ENCODE measurements at regions not wholly inside any gene's neighbourhood (a gene's known extent, or its start where the extent isn't known, plus 50 kb on each side); places are given as distances from the start of the nearest gene placed in this dataset.

DNA sequence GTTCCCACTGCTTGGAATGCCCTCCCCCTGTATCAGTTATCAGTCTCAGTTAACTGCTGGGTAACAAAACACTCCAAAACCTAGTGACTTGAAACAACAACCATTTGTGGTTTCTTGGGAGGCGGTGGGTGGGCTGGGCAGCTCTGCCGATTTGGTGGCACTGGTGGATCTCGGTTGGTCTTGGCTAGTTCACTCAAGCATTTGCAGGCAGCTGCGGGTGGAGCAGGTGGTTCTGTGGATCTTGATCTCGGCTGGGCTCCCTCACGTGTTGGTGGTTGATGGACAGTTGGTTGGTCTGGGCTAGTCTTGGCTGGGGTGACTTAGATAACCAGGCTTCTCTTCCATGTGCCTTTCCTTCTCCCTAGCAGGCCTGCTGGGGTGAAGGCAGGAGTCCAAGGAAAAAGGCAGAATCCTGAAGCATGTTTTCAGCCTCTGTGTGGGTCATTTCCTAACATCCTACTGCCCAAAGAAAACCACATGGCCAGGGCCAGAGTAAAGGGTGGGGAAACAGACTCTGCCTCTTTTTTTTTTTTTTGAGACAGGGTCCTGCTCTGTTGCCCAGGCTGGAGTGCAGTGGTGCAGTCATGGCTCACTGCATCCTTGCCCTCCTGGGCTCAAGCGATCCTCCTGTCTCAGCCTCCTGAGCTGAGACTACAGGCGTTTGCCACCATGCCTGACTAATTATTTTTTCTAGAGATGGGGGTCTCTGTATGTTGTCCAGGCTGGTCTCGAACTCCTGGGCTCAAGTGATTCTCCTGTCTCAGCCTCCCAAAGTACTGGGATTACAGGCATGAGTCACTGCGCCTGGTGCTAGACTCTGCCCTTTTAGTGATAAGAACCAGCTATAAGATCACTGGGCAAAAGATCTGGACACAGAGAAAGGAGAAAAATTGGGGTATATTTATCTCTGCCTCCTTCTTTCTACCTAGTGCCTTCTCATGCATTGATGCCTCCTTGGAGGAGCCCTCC is 183.7 kb downstream of the RGS3 start:
- no peak overlapping the region for H3K4me3 Mint-ChIP-seq
- H3K27ac Mint-ChIP-seq, result peak overlapping the region in 1 of 9 donors; percentile 26
- H3K4me3 ChIP-seq (ENCODE audit: low read length), result no peak overlapping the region
- H3K27me3 ChIP-seq (ENCODE audit: control insufficient read depth in 2 of 2, insufficient read depth in 2 of 2, low read length in 2 of 2), result no peaks in the 10 kb centered on the region
- ChIA-PET CTCF (no interaction called here), POLR2A (no interaction called here)
- DNase-seq (no peak), ATAC-seq (no peak)
- intact Hi-C loops (cut with micrococcal nuclease), result no loop called here
- H3K27ac ChIP-seq (ENCODE audit: low read depth, low read length), result no peak overlapping the region
- H3K4me1 ChIP-seq (ENCODE audit: control insufficient read depth in 2 of 2, insufficient read depth in 2 of 2, low read length in 2 of 2), result no peaks in the 10 kb centered on the region
- no peaks in the 10 kb centered on the region for H3K36me3 Mint-ChIP-seq
- H3K9me3 Mint-ChIP-seq, result peaks cover 0 to 12% (median 2%) of the 10 kb centered on the region in 11 donors
- H3K36me3 ChIP-seq (ENCODE audit: control insufficient read depth in 2 of 3, insufficient read depth in 3 of 3, low read length in 3 of 3), result no peaks in the 10 kb centered on the region
- peaks cover 0 to 25% (median 11%) of the 10 kb centered on the region in 5 donors for H3K27me3 Mint-ChIP-seq
- H3K4me1 Mint-ChIP-seq, result peaks cover 0 to 6% (median 0%) of the 10 kb centered on the region in 7 donors
- no peaks in the 10 kb centered on the region for H3K9me3 ChIP-seq (ENCODE audit: control insufficient read depth in 2 of 3, low read length in 3 of 3)

DNA sequence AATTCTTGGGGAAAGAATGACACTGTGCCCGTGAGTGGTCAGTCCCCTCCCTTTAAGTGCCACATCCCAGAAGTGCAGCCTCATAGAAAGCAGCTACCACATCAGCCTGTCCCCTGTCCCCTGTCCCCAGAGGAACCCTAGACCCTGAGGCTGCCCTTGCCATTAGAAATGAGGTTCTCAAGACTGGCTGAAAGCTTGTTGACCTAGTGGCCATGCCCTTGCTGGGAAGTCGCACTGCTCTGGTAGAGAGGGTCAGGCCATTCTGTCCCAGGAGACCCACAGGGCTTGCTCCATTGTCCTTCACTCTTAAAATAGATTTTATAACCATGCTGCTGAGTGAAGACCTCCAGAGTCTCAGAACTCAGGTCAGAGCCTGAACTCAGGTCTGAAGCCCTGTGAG is 184.5 kb downstream of the RGS3 start:
- ATAC-seq (no peak), DNase-seq (no peak)
- no peaks in the 10 kb centered on the region for H3K36me3 ChIP-seq (ENCODE audit: control insufficient read depth in 2 of 3, insufficient read depth in 3 of 3, low read length in 3 of 3)
- H3K4me3 ChIP-seq (ENCODE audit: low read length), result no peak overlapping the region
- no peaks in the 10 kb centered on the region for H3K9me3 ChIP-seq (ENCODE audit: control insufficient read depth in 2 of 3, low read length in 3 of 3)
- ChIA-PET POLR2A (no interaction called here), CTCF (interaction anchor here (0.6 kb wide), 1 partner anchor 89 kb away, joined by 3 read pairs; no protein-coding TSS in a partner anchor)
- intact Hi-C loops (cut with micrococcal nuclease), result no loop called here
- H3K27ac ChIP-seq (ENCODE audit: low read depth, low read length), result no peak overlapping the region
- peaks cover 0 to 6% (median 0%) of the 10 kb centered on the region in 7 donors for H3K4me1 Mint-ChIP-seq
- H3K27me3 Mint-ChIP-seq, result peaks cover 0 to 19% (median 11%) of the 10 kb centered on the region in 5 donors
- no peaks in the 10 kb centered on the region for H3K36me3 Mint-ChIP-seq
- H3K4me3 Mint-ChIP-seq, result no peak overlapping the region
- no peaks in the 10 kb centered on the region for H3K27me3 ChIP-seq (ENCODE audit: control insufficient read depth in 2 of 2, insufficient read depth in 2 of 2, low read length in 2 of 2)
- H3K9me3 Mint-ChIP-seq, result peaks cover 0 to 9% (median 2%) of the 10 kb centered on the region in 11 donors
- H3K4me1 ChIP-seq (ENCODE audit: control insufficient read depth in 2 of 2, insufficient read depth in 2 of 2, low read length in 2 of 2), result no peaks in the 10 kb centered on the region
- H3K27ac Mint-ChIP-seq, result no peak overlapping the region

DNA sequence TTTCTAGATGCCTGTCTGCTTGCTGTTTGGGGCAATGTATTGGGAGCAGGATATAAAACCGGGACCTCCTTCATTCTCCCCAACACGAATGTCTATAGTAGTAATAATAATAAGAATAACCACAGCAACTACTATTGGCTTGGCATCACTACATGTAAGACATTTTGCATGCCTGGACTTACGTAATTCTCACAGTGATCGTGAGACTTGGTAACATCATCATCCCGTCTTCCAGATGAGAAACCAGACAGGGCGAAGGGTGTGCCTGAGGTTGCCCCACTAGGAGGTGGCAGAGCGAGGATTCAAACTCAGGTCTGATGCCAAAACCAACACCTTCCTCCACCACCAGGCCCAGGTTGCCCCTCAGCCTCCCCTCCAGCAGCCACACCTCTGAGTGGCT is 185.1 kb downstream of the RGS3 start:
- intact Hi-C loops (cut with micrococcal nuclease), result no loop called here
- Mint-ChIP-seq H3K27ac (no peak overlapping the region), H3K9me3 (peaks cover 0 to 4% (median 0%) of the 10 kb centered on the region in 11 donors), H3K27me3 (peaks cover 0 to 15% (median 7%) of the 10 kb centered on the region in 5 donors), H3K4me1 (peaks cover 0 to 5% (median 0%) of the 10 kb centered on the region in 7 donors), H3K36me3 (no peaks in the 10 kb centered on the region), H3K4me3 (no peak overlapping the region)
- DNase-seq, result no peak
- H3K36me3 ChIP-seq (ENCODE audit: control insufficient read depth in 2 of 3, insufficient read depth in 3 of 3, low read length in 3 of 3), result no peaks in the 10 kb centered on the region
- ATAC-seq, result no peak
- H3K9me3 ChIP-seq (ENCODE audit: control insufficient read depth in 2 of 3, low read length in 3 of 3), result no peaks in the 10 kb centered on the region
- POLR2A ChIA-PET, result no interaction called here
- no peaks in the 10 kb centered on the region for H3K27me3 ChIP-seq (ENCODE audit: control insufficient read depth in 2 of 2, insufficient read depth in 2 of 2, low read length in 2 of 2)
- CTCF ChIA-PET, result interaction anchor here (0.6 kb wide), 1 partner anchor 90 kb away, joined by 3 read pairs; no protein-coding TSS in a partner anchor
- H3K4me1 ChIP-seq (ENCODE audit: control insufficient read depth in 2 of 2, insufficient read depth in 2 of 2, low read length in 2 of 2), result no peaks in the 10 kb centered on the region
- no peak overlapping the region for H3K27ac ChIP-seq (ENCODE audit: low read depth, low read length)
- no peak overlapping the region for H3K4me3 ChIP-seq (ENCODE audit: low read length)

DNA sequence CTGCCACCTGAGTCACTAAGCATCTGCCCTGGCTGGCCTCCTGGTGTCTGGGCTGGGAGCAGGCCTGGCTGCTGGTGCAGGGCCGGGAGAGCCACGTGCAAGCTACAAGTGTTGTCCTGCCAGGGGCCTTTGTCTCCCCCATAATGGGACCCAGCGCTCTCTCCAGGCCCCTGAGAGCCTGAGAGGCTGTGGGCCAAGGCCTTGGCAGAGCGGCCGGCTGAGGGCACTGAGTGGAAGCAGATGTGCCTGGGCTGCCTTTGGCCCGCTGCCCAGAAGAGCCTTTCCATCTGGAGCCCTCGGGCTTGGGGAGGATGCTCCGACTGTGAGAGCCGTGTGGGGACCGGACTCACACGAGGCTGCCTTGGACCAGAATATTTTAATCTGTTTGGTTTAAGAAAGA is 185.5 kb downstream of the RGS3 start:
- Mint-ChIP-seq H3K4me1 (peaks cover 0 to 5% (median 0%) of the 10 kb centered on the region in 7 donors), H3K4me3 (no peak overlapping the region)
- ATAC-seq, result no peak

DNA sequence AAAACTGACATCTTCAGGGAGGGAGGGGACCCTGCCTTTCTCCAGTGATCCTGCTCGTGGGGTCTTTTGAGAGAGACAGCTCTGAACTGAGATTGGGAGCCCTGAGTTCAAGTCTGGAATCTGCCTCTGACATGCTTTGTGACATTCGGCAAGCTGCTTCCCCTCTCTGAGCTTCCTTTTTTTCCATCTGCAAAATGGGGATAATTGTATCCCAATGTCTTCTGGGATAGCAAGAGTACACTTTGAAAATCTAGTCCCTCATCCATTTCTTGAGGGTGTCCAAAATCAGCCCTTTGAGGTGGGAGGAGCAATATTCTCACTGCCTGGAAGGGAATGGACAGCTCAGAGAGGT is 186.3 kb downstream of the RGS3 start:
- no peak overlapping the region for H3K4me3 ChIP-seq (ENCODE audit: low read length)
- intact Hi-C loops (cut with micrococcal nuclease), result no loop called here
- Mint-ChIP-seq H3K27me3 (peaks cover 0 to 5% (median 0%) of the 10 kb centered on the region in 5 donors), H3K4me1 (peaks cover 0 to 5% (median 0%) of the 10 kb centered on the region in 7 donors), H3K36me3 (no peaks in the 10 kb centered on the region), H3K27ac (no peak overlapping the region), H3K9me3 (peaks cover 0 to 2% (median 0%) of the 10 kb centered on the region in 11 donors), H3K4me3 (no peak overlapping the region)
- DNase-seq (no peak), ATAC-seq (no peak)
- ChIA-PET POLR2A (no interaction called here), CTCF (interaction anchor here (0.6 to 0.8 kb wide), 2 partner anchors 9 to 70 kb away, joined by 3 read pairs; no protein-coding TSS in a partner anchor)
- H3K27me3 ChIP-seq (ENCODE audit: control insufficient read depth in 2 of 2, insufficient read depth in 2 of 2, low read length in 2 of 2), result no peaks in the 10 kb centered on the region
- H3K36me3 ChIP-seq (ENCODE audit: control insufficient read depth in 2 of 3, insufficient read depth in 3 of 3, low read length in 3 of 3), result no peaks in the 10 kb centered on the region
- no peaks in the 10 kb centered on the region for H3K4me1 ChIP-seq (ENCODE audit: control insufficient read depth in 2 of 2, insufficient read depth in 2 of 2, low read length in 2 of 2)
- H3K9me3 ChIP-seq (ENCODE audit: control insufficient read depth in 2 of 3, low read length in 3 of 3), result no peaks in the 10 kb centered on the region
- H3K27ac ChIP-seq (ENCODE audit: low read depth, low read length), result no peak overlapping the region

More for the DNA sequence above, 185.5 kb downstream of the RGS3 start:
- POLR2A ChIA-PET, result no interaction called here
- H3K27me3 Mint-ChIP-seq, result peaks cover 0 to 11% (median 5%) of the 10 kb centered on the region in 5 donors
- no peak overlapping the region for H3K27ac Mint-ChIP-seq
- no peaks in the 10 kb centered on the region for H3K9me3 ChIP-seq (ENCODE audit: control insufficient read depth in 2 of 3, low read length in 3 of 3)
- CTCF ChIA-PET, result interaction anchor here (0.6 to 0.8 kb wide), 2 partner anchors 9 to 69 kb away, joined by 3 read pairs; no protein-coding TSS in a partner anchor
- intact Hi-C loops (cut with micrococcal nuclease), result no loop called here
- no peak overlapping the region for H3K27ac ChIP-seq (ENCODE audit: low read depth, low read length)
- H3K4me1 ChIP-seq (ENCODE audit: control insufficient read depth in 2 of 2, insufficient read depth in 2 of 2, low read length in 2 of 2), result no peaks in the 10 kb centered on the region
- peaks cover 0 to 2% (median 0%) of the 10 kb centered on the region in 11 donors for H3K9me3 Mint-ChIP-seq
- no peak for DNase-seq
- no peaks in the 10 kb centered on the region for H3K27me3 ChIP-seq (ENCODE audit: control insufficient read depth in 2 of 2, insufficient read depth in 2 of 2, low read length in 2 of 2)
- no peak overlapping the region for H3K4me3 ChIP-seq (ENCODE audit: low read length)
- no peaks in the 10 kb centered on the region for H3K36me3 Mint-ChIP-seq
- H3K36me3 ChIP-seq (ENCODE audit: control insufficient read depth in 2 of 3, insufficient read depth in 3 of 3, low read length in 3 of 3), result no peaks in the 10 kb centered on the region

DNA sequence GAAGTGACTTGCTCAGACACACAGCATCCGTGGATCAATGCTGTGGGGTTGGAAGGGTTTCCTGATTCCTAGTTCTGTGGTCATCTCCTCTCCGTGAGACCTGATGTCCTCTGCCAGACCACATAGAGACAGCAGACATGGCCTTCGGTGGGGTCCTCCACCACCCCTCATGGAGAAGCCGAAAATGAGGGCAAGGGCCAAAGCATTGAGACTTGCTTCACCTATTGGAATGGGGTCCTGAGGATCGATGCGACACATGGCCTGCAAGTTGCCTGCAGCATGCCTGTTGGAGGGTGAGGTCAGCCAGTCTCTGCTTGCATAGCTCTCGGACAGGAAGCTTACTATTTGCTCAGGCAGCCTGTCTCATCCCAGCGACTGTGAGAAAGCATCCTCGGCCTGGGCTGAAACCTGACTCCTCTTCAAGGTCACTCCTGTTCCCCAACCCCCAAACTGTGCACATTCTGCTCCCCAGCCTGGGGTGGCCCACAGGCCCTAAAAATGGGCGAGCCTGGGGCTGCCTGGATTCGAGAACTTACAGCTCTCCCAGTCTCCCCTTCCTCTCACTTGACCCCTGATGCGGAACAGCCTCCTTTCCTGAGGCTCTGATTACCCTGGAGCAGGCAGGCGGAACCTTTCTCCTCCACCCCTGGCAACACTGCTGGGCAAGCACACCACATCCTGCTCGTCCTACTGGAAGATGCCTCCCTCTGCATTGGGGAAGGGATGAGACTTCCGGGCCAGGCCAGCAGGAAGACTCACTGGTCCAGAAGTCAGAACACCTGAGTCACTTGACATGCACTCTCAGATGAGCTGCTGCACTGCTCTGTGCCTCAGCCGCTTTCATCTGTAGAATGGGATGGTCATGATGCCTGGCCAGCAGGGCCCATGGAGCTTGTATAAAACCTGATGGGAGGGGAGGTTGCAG is 186.9 kb downstream of the RGS3 start:
- POLR2A ChIA-PET, result no interaction called here
- H3K4me1 ChIP-seq (ENCODE audit: control insufficient read depth in 2 of 2, insufficient read depth in 2 of 2, low read length in 2 of 2), result no peaks in the 10 kb centered on the region
- ATAC-seq, result no peak
- H3K4me3 ChIP-seq (ENCODE audit: low read length), result no peak overlapping the region
- Mint-ChIP-seq H3K36me3 (no peaks in the 10 kb centered on the region), H3K27ac (peak overlapping the region in 2 of 9 donors; percentile 55 to 60), H3K4me1 (peaks cover 0 to 7% (median 0%) of the 10 kb centered on the region in 7 donors), H3K9me3 (peaks cover 0 to 2% (median 0%) of the 10 kb centered on the region in 11 donors), H3K4me3 (no peak overlapping the region), H3K27me3 (peaks cover 0 to 5% (median 0%) of the 10 kb centered on the region in 5 donors)
- H3K27me3 ChIP-seq (ENCODE audit: control insufficient read depth in 2 of 2, insufficient read depth in 2 of 2, low read length in 2 of 2), result no peaks in the 10 kb centered on the region
- intact Hi-C loops (cut with micrococcal nuclease), result no loop called here
- DNase-seq, result no peak
- no peak overlapping the region for H3K27ac ChIP-seq (ENCODE audit: low read depth, low read length)
- H3K36me3 ChIP-seq (ENCODE audit: control insufficient read depth in 2 of 3, insufficient read depth in 3 of 3, low read length in 3 of 3), result no peaks in the 10 kb centered on the region
- no peaks in the 10 kb centered on the region for H3K9me3 ChIP-seq (ENCODE audit: control insufficient read depth in 2 of 3, low read length in 3 of 3)
- CTCF ChIA-PET, result interaction anchor here (0.6 kb wide), 1 partner anchor 470 kb away, joined by 3 read pairs; no protein-coding TSS in a partner anchor
